Activated CD8-positive, alpha-beta memory T cell treated with anti-CD3 and anti-CD28 coated beads for 24 hours (primary cell): ENCODE measurements at regions not wholly inside any gene's neighbourhood (a gene's known extent, or its start where the extent isn't known, plus 50 kb on each side); places are given as distances from the start of the nearest gene placed in this dataset.

Experiments used
- DNase-seq: peaks from one replicate; pipeline ENCODE4 v3.0.0-alpha.2; 2020

GRCh38 chr13:59441596-59442280 lies 722.0 kb downstream of the DIAPH3 start:
- DNase-seq = no peak

GRCh38 chr13:59442461-59442860 lies 721.3 kb downstream of the DIAPH3 start:
- no peak for DNase-seq

GRCh38 chr13:59442944-59443486 lies 720.7 kb downstream of the DIAPH3 start:
- no peak for DNase-seq

- no peak for DNase-seq
Measured at GRCh38 chr13:59444210-59444857, 719.4 kb downstream of the DIAPH3 start.

GRCh38 chr13:59445812-59446211 lies 717.9 kb downstream of the DIAPH3 start:
- DNase-seq = no peak

- DNase-seq = no peak
Measured at GRCh38 chr13:59446391-59446790, 717.3 kb downstream of the DIAPH3 start.

GRCh38 chr13:59447031-59447430 lies 716.7 kb downstream of the DIAPH3 start:
- DNase-seq = no peak

- DNase-seq = no peak
Measured at GRCh38 chr13:59447846-59448620, 715.7 kb downstream of the DIAPH3 start.

- no peak for DNase-seq
Measured at GRCh38 chr13:59449750-59450149, 714.0 kb downstream of the DIAPH3 start.

GRCh38 chr13:59450229-59450628 lies 713.5 kb downstream of the DIAPH3 start:
- DNase-seq = no peak

- DNase-seq = no peak
Measured at GRCh38 chr13:59451236-59451635, 712.5 kb downstream of the DIAPH3 start.

- no peak for DNase-seq
Measured at GRCh38 chr13:59452189-59452890, 711.4 kb downstream of the DIAPH3 start.

- DNase-seq = no peak
Measured at GRCh38 chr13:59458908-59459579, 704.7 kb downstream of the DIAPH3 start.

GRCh38 chr13:59459972-59460371 lies 703.8 kb downstream of the DIAPH3 start:
- DNase-seq = no peak

GRCh38 chr13:59461411-59461810 lies 702.3 kb downstream of the DIAPH3 start:
- no peak for DNase-seq

- no peak for DNase-seq
Measured at GRCh38 chr13:59463023-59463422, 700.7 kb downstream of the DIAPH3 start.

- DNase-seq = no peak
Measured at GRCh38 chr13:59464926-59465325, 698.8 kb downstream of the DIAPH3 start.

- DNase-seq = no peak
Measured at GRCh38 chr13:59468396-59468795, 695.3 kb downstream of the DIAPH3 start.

- no peak for DNase-seq
Measured at GRCh38 chr13:59471106-59471505, 692.6 kb downstream of the DIAPH3 start.

- no peak for DNase-seq
Measured at GRCh38 chr13:59472134-59472533, 691.6 kb downstream of the DIAPH3 start.

GRCh38 chr13:59474696-59475095 lies 689.0 kb downstream of the DIAPH3 start:
- DNase-seq = no peak

- DNase-seq = no peak
Measured at GRCh38 chr13:59475911-59476310, 687.8 kb downstream of the DIAPH3 start.
